Suprapubic skin (tissue), 4 donors: ENCODE measurements at regions not wholly inside any gene's neighbourhood (a gene's known extent, or its start where the extent isn't known, plus 50 kb on each side); places are given as distances from the start of the nearest gene placed in this dataset.

Experiments used
- EP300 ChIP-seq: sonication (generic); formaldehyde crosslinking; IDR thresholded peaks from one replicate; pipeline ENCODE4 v1.6.1; 2017; ENCODE audit warnings: antibody characterized with exemption
- POLR2A ChIP-seq, 2 donors: fragments of 450-650 bp; IDR thresholded peaks; one replicate each; pipeline ENCODE4 v1.6.1; 2017; ENCODE audit warnings: antibody characterized with exemption in 2 of 2, mild to moderate bottlenecking in 2 of 2, moderate library complexity in 2 of 2
- POLR2AphosphoS5 ChIP-seq, 3 donors: sonication (generic); formaldehyde crosslinking; IDR thresholded peaks; one replicate each; pipeline ENCODE4 v1.6.1; 2017; ENCODE audit warnings: antibody characterized with exemption in 3 of 3
- TF ChIP-seq, protein P1 (sequence below), 2 donors: fragments of 200-600 bp in 1 of 2; fragments of 450-650 bp in 1 of 2; sonication (generic) in 1 of 2; IDR thresholded peaks; one replicate each; pipeline ENCODE4 v1.5.1; 2016 to 2019; ENCODE audit warnings: antibody characterized with exemption in 2 of 2, mild to moderate bottlenecking in 1 of 2, moderate library complexity in 1 of 2

DNA sequence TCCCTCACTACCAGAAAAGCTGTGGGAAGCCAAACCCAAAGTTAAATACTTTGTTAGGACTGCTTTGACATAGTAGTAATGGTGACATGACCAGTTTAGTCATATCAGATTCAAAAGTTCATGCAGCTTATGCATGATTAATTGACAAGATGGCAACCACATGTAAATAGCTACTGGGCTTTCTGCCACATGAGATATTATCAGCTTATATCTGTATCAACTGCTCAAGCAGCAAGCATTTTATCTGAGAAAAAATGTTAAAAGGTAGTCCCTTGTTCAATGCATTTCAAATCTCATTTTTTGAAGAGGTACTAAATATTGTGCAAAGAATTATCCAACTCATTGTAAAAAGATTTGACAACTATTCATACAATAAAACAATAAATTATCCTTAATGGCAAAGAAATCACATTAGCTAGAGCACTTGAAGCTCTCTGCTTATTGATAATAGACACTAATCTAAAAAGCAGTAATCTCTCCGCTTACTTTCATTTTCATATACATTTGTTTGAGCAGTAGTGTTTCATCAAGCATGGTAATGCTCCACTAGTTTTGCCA lies 993.6 kb upstream of the NXPH2 start:
- TF ChIP-seq POLR2AphosphoS5 (IDR thresholded peaks at IDR 0.05) (no peak), POLR2A (IDR thresholded peaks at IDR 0.05) (no peak), EP300 (no peak)
- TF ChIP-seq, protein P1, sequence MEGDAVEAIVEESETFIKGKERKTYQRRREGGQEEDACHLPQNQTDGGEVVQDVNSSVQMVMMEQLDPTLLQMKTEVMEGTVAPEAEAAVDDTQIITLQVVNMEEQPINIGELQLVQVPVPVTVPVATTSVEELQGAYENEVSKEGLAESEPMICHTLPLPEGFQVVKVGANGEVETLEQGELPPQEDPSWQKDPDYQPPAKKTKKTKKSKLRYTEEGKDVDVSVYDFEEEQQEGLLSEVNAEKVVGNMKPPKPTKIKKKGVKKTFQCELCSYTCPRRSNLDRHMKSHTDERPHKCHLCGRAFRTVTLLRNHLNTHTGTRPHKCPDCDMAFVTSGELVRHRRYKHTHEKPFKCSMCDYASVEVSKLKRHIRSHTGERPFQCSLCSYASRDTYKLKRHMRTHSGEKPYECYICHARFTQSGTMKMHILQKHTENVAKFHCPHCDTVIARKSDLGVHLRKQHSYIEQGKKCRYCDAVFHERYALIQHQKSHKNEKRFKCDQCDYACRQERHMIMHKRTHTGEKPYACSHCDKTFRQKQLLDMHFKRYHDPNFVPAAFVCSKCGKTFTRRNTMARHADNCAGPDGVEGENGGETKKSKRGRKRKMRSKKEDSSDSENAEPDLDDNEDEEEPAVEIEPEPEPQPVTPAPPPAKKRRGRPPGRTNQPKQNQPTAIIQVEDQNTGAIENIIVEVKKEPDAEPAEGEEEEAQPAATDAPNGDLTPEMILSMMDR (IDR thresholded peaks at IDR 0.05) = no peak
